Glutamatergic neuron (in vitro differentiated cells): ENCODE measurements at regions not wholly inside any gene's neighbourhood (a gene's known extent, or its start where the extent isn't known, plus 50 kb on each side); places are given as distances from the start of the nearest gene placed in this dataset.

Experiments
- DNase-seq: peaks from one replicate; pipeline ENCODE4 v3.0.0; 2022
- H3K27ac Mint-ChIP-seq: one replicate; pipeline ENCODE4 v1.8.0; 2020; ENCODE audit warnings: mild to moderate bottlenecking, mixed read lengths, inconsistent platforms; ENCODE audit not compliant: unreplicated experiment
- H3K27me3 Mint-ChIP-seq: one replicate; pipeline ENCODE4 v1.8.0; 2020; ENCODE audit warnings: mild to moderate bottlenecking, moderate library complexity, mixed read lengths, inconsistent platforms; ENCODE audit not compliant: unreplicated experiment
- H3K36me3 Mint-ChIP-seq: one replicate; pipeline ENCODE4 v1.8.0; 2020; ENCODE audit warnings: mild to moderate bottlenecking, mixed read lengths, inconsistent platforms; ENCODE audit not compliant: unreplicated experiment
- H3K4me1 Mint-ChIP-seq: one replicate; pipeline ENCODE4 v1.8.0; 2020; ENCODE audit warnings: mild to moderate bottlenecking, low read depth, mixed read lengths, inconsistent platforms; ENCODE audit not compliant: unreplicated experiment
- H3K4me3 Mint-ChIP-seq: one replicate; pipeline ENCODE4 v1.8.0; 2020; ENCODE audit warnings: mild to moderate bottlenecking, mixed read lengths, inconsistent platforms; ENCODE audit not compliant: unreplicated experiment
- H3K9me3 Mint-ChIP-seq: one replicate; pipeline ENCODE4 v1.8.0; 2020; ENCODE audit warnings: mild to moderate bottlenecking, moderate library complexity, mixed read lengths, inconsistent platforms; ENCODE audit not compliant: unreplicated experiment
- CTCF ChIP-seq: fragments of 200-600 bp; sonication (generic); IDR thresholded peaks from one replicate; pipeline ENCODE4 v1.5.0; 2021; ENCODE audit not compliant: partially characterized antibody, unreplicated experiment

- no peak for TF ChIP-seq CTCF
- no peak overlapping the region for H3K27ac Mint-ChIP-seq
Observed at GRCh38 chr7:49260538-49260937, 336.2 kb downstream of the CDC14C start.

DNA sequence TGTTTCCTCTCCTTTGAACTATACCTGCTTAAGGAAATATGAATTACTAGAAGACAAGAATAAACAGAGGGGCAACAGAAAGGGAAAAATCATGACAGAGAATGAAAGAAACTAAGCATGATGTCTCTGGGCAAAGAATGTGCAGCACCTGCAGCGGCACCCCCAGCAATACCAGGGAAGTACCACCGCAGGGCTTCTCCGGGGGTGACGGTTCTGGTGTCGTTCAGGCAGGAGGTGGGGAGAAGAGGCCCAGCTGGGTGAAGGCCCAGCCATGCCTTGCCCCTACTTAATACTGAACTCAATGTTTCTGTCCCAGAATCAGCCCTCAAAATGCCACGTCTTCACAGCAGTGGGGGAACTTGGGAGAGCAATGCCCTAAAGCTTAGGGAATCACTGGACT is 337.6 kb downstream of the CDC14C start:
- Mint-ChIP-seq H3K9me3 (no peaks in the 10 kb centered on the region), H3K4me1 (no peaks in the 10 kb centered on the region), H3K36me3 (no peaks in the 10 kb centered on the region), H3K27me3 (no peaks in the 10 kb centered on the region), H3K27ac (no peak overlapping the region), H3K4me3 (no peak overlapping the region)
- DNase-seq: no peak
- no peak for TF ChIP-seq CTCF

More at GRCh38 chr7:49260538-49260937, 336.2 kb downstream of the CDC14C start:
- Mint-ChIP-seq H3K36me3 (no peaks in the 10 kb centered on the region), H3K4me1 (no peaks in the 10 kb centered on the region), H3K4me3 (no peak overlapping the region), H3K27me3 (no peaks in the 10 kb centered on the region), H3K9me3 (no peaks in the 10 kb centered on the region)
- no peak for DNase-seq

- Mint-ChIP-seq H3K27me3 (no peaks in the 10 kb centered on the region), H3K4me1 (no peaks in the 10 kb centered on the region), H3K27ac (no peak overlapping the region), H3K36me3 (no peaks in the 10 kb centered on the region), H3K4me3 (no peak overlapping the region), H3K9me3 (no peaks in the 10 kb centered on the region)
- no peak for DNase-seq
- no peak for TF ChIP-seq CTCF
Observed at GRCh38 chr7:49264530-49264929, 340.2 kb downstream of the CDC14C start.

GRCh38 chr7:49273897-49274296 is 349.6 kb downstream of the CDC14C start:
- no peak for TF ChIP-seq CTCF
- DNase-seq: no peak
- no peak overlapping the region for H3K4me3 Mint-ChIP-seq
- no peaks in the 10 kb centered on the region for H3K27me3 Mint-ChIP-seq
- H3K9me3 Mint-ChIP-seq: no peaks in the 10 kb centered on the region
- H3K36me3 Mint-ChIP-seq: no peaks in the 10 kb centered on the region
- H3K27ac Mint-ChIP-seq: no peak overlapping the region
- H3K4me1 Mint-ChIP-seq: no peaks in the 10 kb centered on the region

- peaks cover 2% of the 10 kb centered on the region for H3K9me3 Mint-ChIP-seq
- no peaks in the 10 kb centered on the region for H3K36me3 Mint-ChIP-seq
- H3K27ac Mint-ChIP-seq: no peak overlapping the region
- no peak for TF ChIP-seq CTCF
- no peaks in the 10 kb centered on the region for H3K27me3 Mint-ChIP-seq
- no peak overlapping the region for H3K4me3 Mint-ChIP-seq
- H3K4me1 Mint-ChIP-seq: no peaks in the 10 kb centered on the region
- no peak for DNase-seq
Observed at GRCh38 chr7:49279891-49280290, 355.5 kb downstream of the CDC14C start.
